HG03457 (cell line): ENCODE measurements at regions not wholly inside any gene's neighbourhood (a gene's known extent, or its start where the extent isn't known, plus 50 kb on each side); places are given as distances from the start of the nearest gene placed in this dataset.
"Not testable (repeated sequence)": the region's sequence is repeated elsewhere in the genome, so short reads cannot be mapped to it uniquely, and the experiment has no call there.

Experiments
- ATAC-seq: cut with Tn5 transposase; IDR thresholded peaks from one replicate; pipeline ENCODE4 v1.9.1; 2021; ENCODE audit warnings: moderate number of reproducible peaks; ENCODE audit not compliant: unreplicated experiment

- ATAC-seq, result no peak
These were observed 301.3 kb downstream of the TFAP2B start for GRCh38 chr6:51120016-51120415.

DNA sequence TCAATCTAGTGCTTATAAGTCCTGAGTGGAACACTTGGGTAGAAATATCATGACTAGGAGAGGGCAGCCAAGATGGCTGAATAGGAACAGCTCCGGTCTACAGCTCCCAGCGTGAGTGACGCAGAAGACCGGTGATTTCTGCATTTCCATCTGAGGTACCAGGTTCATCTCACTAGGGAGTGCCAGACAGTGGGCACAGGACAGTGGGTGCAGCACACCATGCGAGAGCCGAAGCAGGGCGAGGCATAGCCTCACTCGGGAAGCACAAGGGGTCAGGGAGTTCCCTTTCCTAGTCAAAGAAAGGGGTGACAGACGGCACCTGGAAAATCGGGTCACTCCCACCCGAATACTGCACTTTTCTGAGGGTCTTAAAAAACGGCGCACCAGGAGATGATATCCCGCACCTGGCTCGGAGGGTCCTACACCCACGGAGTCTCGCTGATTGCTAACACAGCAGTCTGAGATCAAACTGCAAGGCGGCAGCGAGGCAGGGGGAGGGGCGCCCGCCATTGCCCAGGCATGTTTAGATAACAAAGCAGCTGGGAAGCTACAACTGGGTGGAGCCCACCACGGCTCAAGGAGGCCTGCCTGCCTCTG, 302.8 kb downstream of the TFAP2B start:
- ATAC-seq, result not testable (repeated sequence)

- no peak for ATAC-seq
These were observed 310.4 kb downstream of the TFAP2B start for GRCh38 chr6:51129043-51129442.

- no peak for ATAC-seq
These were observed 319.1 kb downstream of the TFAP2B start for GRCh38 chr6:51137777-51138176.

DNA sequence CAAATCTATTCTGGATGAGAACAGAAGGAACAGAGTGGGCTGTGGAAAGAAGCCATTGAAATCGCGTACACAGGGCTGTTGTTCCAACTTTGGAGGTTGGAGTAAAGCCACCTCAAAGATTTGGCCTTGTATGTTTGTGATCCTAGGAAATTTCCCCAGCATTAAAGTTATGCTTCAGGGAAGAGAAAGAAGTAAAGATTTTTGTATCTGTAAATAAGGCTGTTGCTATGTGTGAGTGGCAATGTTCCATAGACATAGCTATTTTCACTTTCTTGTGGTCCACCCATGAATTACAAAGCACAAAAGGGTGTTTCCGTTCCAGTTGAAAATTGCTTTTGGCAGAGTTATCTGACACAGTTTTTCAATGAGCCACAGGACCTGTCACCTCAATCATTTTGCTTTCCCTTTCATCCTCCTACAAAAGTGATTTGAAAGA, 321.3 kb downstream of the TFAP2B start:
- no peak for ATAC-seq

DNA sequence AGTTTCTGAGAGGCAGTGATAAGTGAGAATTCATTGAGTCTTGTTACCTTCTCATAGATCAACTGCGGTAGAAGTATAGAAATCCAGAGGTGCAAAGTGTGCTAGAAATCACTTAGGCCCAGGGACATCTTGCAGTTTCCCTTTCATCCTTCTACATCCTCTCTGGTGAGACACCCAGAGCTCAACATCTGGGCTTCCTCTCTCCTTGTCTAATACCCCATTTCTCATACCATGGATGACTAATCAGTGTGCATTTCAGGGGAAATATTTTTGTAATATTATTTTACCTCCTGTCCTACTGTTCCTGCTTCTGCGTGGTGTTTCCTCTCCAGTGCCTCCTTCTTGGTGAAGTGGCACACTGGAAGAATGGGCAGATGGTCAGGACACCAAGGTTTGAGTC, 322.4 kb downstream of the TFAP2B start:
- ATAC-seq, result no peak

GRCh38 chr6:51147756-51148155, 329.1 kb downstream of the TFAP2B start:
- no peak for ATAC-seq

- no peak for ATAC-seq
These were observed 333.9 kb downstream of the TFAP2B start for GRCh38 chr6:51152594-51152993.

- no peak for ATAC-seq
These were observed 334.4 kb downstream of the TFAP2B start for GRCh38 chr6:51153109-51153508.

GRCh38 chr6:51154925-51155324, 336.3 kb downstream of the TFAP2B start:
- ATAC-seq, result not testable (repeated sequence)

GRCh38 chr6:51159260-51159659, 340.6 kb downstream of the TFAP2B start:
- not testable (repeated sequence) for ATAC-seq

DNA sequence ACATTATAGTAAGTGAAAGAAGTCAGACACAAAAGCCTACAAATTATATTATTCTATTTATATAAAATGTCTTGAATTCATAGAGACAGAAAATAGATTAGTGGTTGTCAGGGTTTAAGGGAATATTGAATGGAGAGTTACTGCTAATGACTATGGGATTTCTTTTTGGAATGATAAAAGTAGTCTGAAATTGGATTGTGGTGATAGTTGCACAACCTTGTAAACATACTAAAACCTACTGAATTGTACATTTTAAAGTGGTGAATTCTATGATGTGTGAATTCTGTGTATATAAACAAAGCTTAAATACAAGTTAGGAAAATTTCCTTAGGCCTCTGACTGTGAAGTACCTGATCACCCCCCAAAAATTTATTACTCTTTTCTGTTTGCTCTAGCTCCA, 343.1 kb downstream of the TFAP2B start:
- ATAC-seq, result no peak

- ATAC-seq, result no peak
These were observed 345.3 kb downstream of the TFAP2B start for GRCh38 chr6:51163843-51164529.

GRCh38 chr6:51166914-51167313, 348.2 kb downstream of the TFAP2B start:
- ATAC-seq, result no peak

GRCh38 chr6:51167468-51167867, 348.8 kb downstream of the TFAP2B start:
- ATAC-seq, result no peak

DNA sequence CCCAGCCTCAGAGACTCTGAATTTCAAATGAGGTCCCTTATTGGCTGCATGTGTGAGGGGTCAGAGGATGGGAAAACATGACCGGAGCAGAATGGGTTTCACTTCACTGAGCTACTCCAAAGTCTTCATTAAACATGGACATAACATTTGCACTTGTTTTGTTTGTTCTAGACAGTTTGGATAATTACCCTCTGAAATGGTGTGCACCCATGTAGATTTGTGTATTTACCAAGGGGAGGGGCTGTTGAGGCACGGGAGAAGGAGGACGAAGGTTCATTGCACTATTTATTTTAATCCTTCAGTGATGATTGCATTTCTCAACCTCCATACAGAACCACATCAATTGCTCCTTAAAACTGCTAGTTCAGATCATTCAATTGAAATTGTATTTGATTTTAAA, 364.2 kb downstream of the TFAP2B start:
- no peak for ATAC-seq

DNA sequence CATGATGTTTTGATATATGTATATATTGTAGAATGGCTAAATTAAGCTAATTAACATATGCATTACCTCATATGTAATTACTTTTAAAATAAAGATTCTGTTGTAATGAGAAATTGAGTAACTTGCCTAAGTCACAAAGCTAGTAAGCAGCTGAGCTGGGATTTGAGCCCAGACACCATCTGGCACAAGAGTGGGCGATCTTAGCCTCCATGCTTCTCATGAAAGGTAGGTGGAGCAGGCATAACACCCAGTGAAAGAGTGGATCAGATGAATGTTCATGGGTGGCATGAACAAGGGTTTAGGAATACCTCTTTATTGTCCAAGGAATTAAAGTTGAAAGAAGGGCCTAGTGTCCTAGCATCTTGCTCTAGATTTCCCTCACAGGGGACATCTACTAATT, 365.4 kb downstream of the TFAP2B start:
- no peak for ATAC-seq

- not testable (repeated sequence) for ATAC-seq
These were observed 374.5 kb downstream of the TFAP2B start for GRCh38 chr6:51193163-51193562.

DNA sequence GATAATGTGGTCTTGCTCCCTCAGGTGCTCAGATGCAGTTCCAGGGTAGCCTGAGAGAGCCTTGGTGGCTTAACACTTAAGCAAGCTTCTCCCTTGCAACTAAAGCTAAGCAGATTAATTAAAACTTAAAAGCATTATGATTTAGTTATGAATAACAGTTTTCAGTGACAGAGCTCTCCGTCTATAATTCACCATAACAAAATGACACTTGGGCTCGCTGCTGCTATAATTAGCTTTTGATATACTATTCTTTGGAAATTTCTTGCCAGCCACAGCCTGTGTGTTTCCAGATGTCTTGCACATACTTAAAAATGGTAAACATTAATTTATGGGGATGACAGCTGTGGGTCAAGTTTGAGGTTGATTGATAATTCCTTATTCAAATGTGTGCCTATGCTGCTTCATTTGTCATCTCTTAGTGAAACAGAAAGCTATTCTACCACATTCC, 380.5 kb downstream of the TFAP2B start:
- peak; percentile 84 for ATAC-seq

DNA sequence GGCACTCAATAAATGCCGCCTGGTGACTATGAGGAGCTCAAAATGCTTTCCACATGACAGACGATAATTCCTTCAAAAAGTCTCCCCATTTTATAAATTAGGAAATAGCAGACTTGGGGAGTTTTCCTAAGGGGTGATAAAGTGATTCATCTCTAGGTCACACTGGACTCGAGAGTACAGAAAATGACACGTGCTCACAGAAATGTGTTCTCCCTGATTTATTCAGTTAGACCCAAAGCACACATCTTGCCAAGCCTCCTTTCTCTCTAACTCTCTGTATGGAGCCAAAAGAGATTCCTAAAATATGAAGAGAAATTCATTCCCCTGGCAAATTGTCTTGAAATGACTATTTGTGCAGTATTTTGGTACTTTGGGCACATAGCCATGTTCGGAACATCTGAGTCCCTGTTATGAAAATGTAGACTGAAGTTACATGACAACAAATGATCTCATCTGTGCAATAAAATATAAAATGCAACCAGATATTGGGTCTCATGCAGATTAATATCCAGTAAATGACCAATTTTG, 381.1 kb downstream of the TFAP2B start:
- no peak for ATAC-seq

- ATAC-seq, result no peak
These were observed 382.0 kb downstream of the TFAP2B start for GRCh38 chr6:51200676-51201075.

DNA sequence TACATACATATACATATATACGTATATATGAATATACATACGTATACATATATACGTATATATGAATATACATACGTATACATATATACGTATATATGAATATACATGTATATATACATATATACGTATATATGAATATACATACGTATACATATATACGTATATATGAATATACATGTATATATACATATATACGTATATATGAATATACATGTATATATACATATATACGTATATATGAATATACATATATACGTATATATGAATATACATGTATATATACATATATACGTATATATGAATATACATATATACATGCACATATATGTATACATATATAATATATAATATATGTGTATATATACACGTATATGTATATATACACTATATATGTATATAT, 384.0 kb downstream of the TFAP2B start:
- ATAC-seq, result not testable (repeated sequence)
